B cell (primary cell): ENCODE measurements at regions not wholly inside any gene's neighbourhood (a gene's known extent, or its start where the extent isn't known, plus 50 kb on each side); places are given as distances from the start of the nearest gene placed in this dataset.

Experiments
- ATAC-seq: fragments of 200-7000 bp; cut with Tn5 transposase; one replicate; pipeline ENCODE4 v1.10.0; 2021; ENCODE audit warnings: low read depth, mild to moderate bottlenecking, moderate number of reproducible peaks, moderate library complexity
- CTCF ChIA-PET: fragments of 350-600 bp; sonication (Branson Sonifier 250); formaldehyde crosslinking; loops from one replicate; lab custom pipeline; 2021; ENCODE audit warnings: antibody characterized with exemption, inconsistent platforms; lab: Charles Lee
- POLR2A ChIA-PET: fragments of 350-600 bp; sonication (Branson Sonifier 250); formaldehyde crosslinking; loops from one replicate; lab custom pipeline; 2021; ENCODE audit warnings: antibody characterized with exemption; lab: Charles Lee
- DNase-seq: peaks from one replicate; pipeline ENCODE4 v3.0.0; 2013
- H2AFZ ChIP-seq: 2 replicates; pipeline ENCODE4 v1.6.1; 2012; ENCODE audit warnings: mild to moderate bottlenecking, low read depth, low read length; ENCODE audit not compliant: insufficient read depth, poor library complexity, severe bottlenecking
- H3K27ac ChIP-seq, 2 donors: 1 replicate in 1 of 2; 2 replicates in 1 of 2; pipeline ENCODE4 v1.5.1; 2012 to 2013; ENCODE audit warnings: low read length in 2 of 2, mild to moderate bottlenecking in 2 of 2, moderate library complexity in 1 of 2
- H3K27me3 ChIP-seq, 4 experiments: fragments of 200-600 bp in 1 of 4; sonication (generic) in 1 of 4; replicated peaks in 1 of 4; 1 replicate in 2 of 4; 2 replicates in 2 of 4; pipeline versions ENCODE4 v1.6.1 to v1.7.0; 2013 to 2016; ENCODE audit warnings: low read length in 3 of 4, mild to moderate bottlenecking in 2 of 4, mixed read lengths in 1 of 4, moderate library complexity in 1 of 4; ENCODE audit not compliant: insufficient read depth in 4 of 4, control insufficient read depth in 3 of 4; ENCODE audit errors: control extremely low read depth in 1 of 4
- H3K36me3 ChIP-seq, 2 experiments: replicated peaks in 1 of 2; 1 replicate in 1 of 2; 2 replicates in 1 of 2; pipeline versions ENCODE4 v1.6.1 to v1.7.1; 2013; ENCODE audit warnings: low read length in 1 of 2; ENCODE audit not compliant: insufficient read depth in 2 of 2, control insufficient read depth in 1 of 2; ENCODE audit errors: control extremely low read depth in 1 of 2, extremely low read depth in 1 of 2
- H3K4me1 ChIP-seq, 2 donors: fragments of 200-600 bp in 1 of 2; sonication (generic) in 1 of 2; 1 replicate in 1 of 2; 2 replicates in 1 of 2; pipeline versions ENCODE4 v1.5.1 to v1.6.1; 2013 to 2017; ENCODE audit warnings: low read length in 2 of 2; ENCODE audit not compliant: control insufficient read depth in 2 of 2, insufficient read depth in 2 of 2
- H3K4me2 ChIP-seq: replicated peaks from 2 replicates; pipeline ENCODE3; 2012; ENCODE audit warnings: mild to moderate bottlenecking, low read depth, low read length; ENCODE audit not compliant: poor library complexity, severe bottlenecking
- H3K4me3 ChIP-seq, 5 experiments: fragments of 200-600 bp in 1 of 5; sonication (generic) in 1 of 5; 1 replicate in 3 of 5; 2 replicates in 2 of 5; pipeline versions ENCODE4 v1.5.1 to v1.7.0; 2011 to 2016; ENCODE audit warnings: low read length in 4 of 5, mild to moderate bottlenecking in 4 of 5, low read depth in 2 of 5, control low read depth in 1 of 5, moderate library complexity in 1 of 5; ENCODE audit not compliant: insufficient read depth in 1 of 5; ENCODE audit errors: control extremely low read depth in 1 of 5, extremely low read depth in 1 of 5
- H3K79me2 ChIP-seq: fragments of 200-600 bp; sonication (generic); one replicate; pipeline ENCODE4 v1.6.0; 2016; ENCODE audit warnings: low read length; ENCODE audit not compliant: control insufficient read depth, insufficient read depth
- H3K9ac ChIP-seq: fragments of 200-600 bp; sonication (generic); 2 replicates; pipeline ENCODE4 v1.6.1; 2017; ENCODE audit warnings: mild to moderate bottlenecking, low read length, moderate library complexity
- H3K9me3 ChIP-seq, 3 donors: one replicate each; pipeline versions ENCODE4 v1.6.1 to v1.7.1; 2013; ENCODE audit warnings: low read length in 2 of 3; ENCODE audit not compliant: control insufficient read depth in 2 of 3, insufficient read depth in 1 of 3; ENCODE audit errors: control extremely low read depth in 1 of 3
- H4K20me1 ChIP-seq: 2 replicates; pipeline ENCODE4 v1.6.0; 2012; ENCODE audit warnings: mild to moderate bottlenecking, low read length; ENCODE audit not compliant: insufficient read depth, control insufficient read depth, poor library complexity, severe bottlenecking
- H3K27ac Mint-ChIP-seq: one replicate; pipeline ENCODE4 v1.8.0; 2021; ENCODE audit warnings: mixed read lengths
- H3K27me3 Mint-ChIP-seq: one replicate; pipeline ENCODE4 v1.8.0; 2021; ENCODE audit warnings: mixed read lengths
- H3K4me1 Mint-ChIP-seq: one replicate; pipeline ENCODE4 v1.8.0; 2021; ENCODE audit warnings: mixed read lengths
- H3K4me3 Mint-ChIP-seq: one replicate; pipeline ENCODE4 v1.8.0; 2021; ENCODE audit warnings: mixed read lengths
- H3K9me3 Mint-ChIP-seq: one replicate; pipeline ENCODE4 v1.8.0; 2022; ENCODE audit warnings: mixed read lengths; ENCODE audit not compliant: insufficient read depth
- CTCF ChIP-seq: fragments of 200-600 bp; IDR thresholded peaks from one replicate; pipeline ENCODE4 v1.8.0; 2022; ENCODE audit warnings: antibody characterized with exemption, mild to moderate bottlenecking
- EZH2 ChIP-seq: IDR thresholded peaks from 2 replicates; pipeline ENCODE4 v1.6.1; 2012; ENCODE audit warnings: borderline replicate concordance, low read depth, mild to moderate bottlenecking, moderate library complexity, low read length; ENCODE audit not compliant: insufficient read depth, poor library complexity, severe bottlenecking
- WGBS: methylation state at CpG from one replicate; pipeline ENCODE4 v1.1.5; 2013; ENCODE audit warnings: missing lambda C conversion rate; ENCODE audit not compliant: insufficient coverage; 5-methylcytosine and 5-hydroxymethylcytosine counted together
- intact Hi-C: fragments of 100-400 bp; cut with micrococcal nuclease; formaldehyde crosslinking; loops from one replicate; pipeline ENCODE4 v1.10.0; 2022

- H3K9ac ChIP-seq = no peak overlapping the region
- no CpG with 5 or more reads among the region's 2 CpGs for WGBS
- no peaks in the 10 kb centered on the region for H3K79me2 ChIP-seq
- no peaks in the 10 kb centered on the region for H3K4me1 ChIP-seq
- intact Hi-C loops = no loop called here
- TF ChIP-seq EZH2 (no peak), CTCF (no peak)
- Mint-ChIP-seq H3K27me3 (no peaks in the 10 kb centered on the region), H3K9me3 (no peaks in the 10 kb centered on the region), H3K4me1 (no peaks in the 10 kb centered on the region), H3K27ac (no peak overlapping the region), H3K4me3 (no peak overlapping the region)
- ATAC-seq = no peak
- H4K20me1 ChIP-seq = no peaks in the 10 kb centered on the region
- no peak overlapping the region for H3K4me2 ChIP-seq
- H3K27ac ChIP-seq = no peak overlapping the region
- no peak overlapping the region for H2AFZ ChIP-seq
- H3K36me3 ChIP-seq = no peaks in the 10 kb centered on the region
- H3K4me3 ChIP-seq = no peak overlapping the region
- ChIA-PET POLR2A (no interaction called here), CTCF (no interaction called here)
- no peaks in the 10 kb centered on the region for H3K27me3 ChIP-seq
- H3K9me3 ChIP-seq = no peaks in the 10 kb centered on the region
- no peak for DNase-seq
Measured at GRCh38 chr2:180187611-180188010, 180.5 kb upstream of the CWC22 start.

GRCh38 chr2:180184506-180184905 is 177.4 kb upstream of the CWC22 start:
- Mint-ChIP-seq H3K27ac (no peak overlapping the region), H3K27me3 (no peaks in the 10 kb centered on the region), H3K4me1 (no peaks in the 10 kb centered on the region), H3K4me3 (no peak overlapping the region), H3K9me3 (no peaks in the 10 kb centered on the region)
- TF ChIP-seq CTCF = no peak
- no peak for TF ChIP-seq EZH2
- no peaks in the 10 kb centered on the region for H4K20me1 ChIP-seq
- intact Hi-C loops = no loop called here
- DNase-seq = no peak
- no CpG with 5 or more reads among the region's 2 CpGs for WGBS
- CTCF ChIA-PET = no interaction called here
- H3K9ac ChIP-seq = no peak overlapping the region
- no peaks in the 10 kb centered on the region for H3K27me3 ChIP-seq
- H3K4me1 ChIP-seq = no peaks in the 10 kb centered on the region
- H3K4me3 ChIP-seq = no peak overlapping the region
- H3K36me3 ChIP-seq = no peaks in the 10 kb centered on the region
- no peaks in the 10 kb centered on the region for H3K79me2 ChIP-seq
- no peaks in the 10 kb centered on the region for H3K9me3 ChIP-seq
- ATAC-seq = no peak
- H2AFZ ChIP-seq = no peak overlapping the region
- H3K27ac ChIP-seq = no peak overlapping the region
- no peak overlapping the region for H3K4me2 ChIP-seq
- POLR2A ChIA-PET = no interaction called here
